Endodermal cell (in vitro differentiated cells): ENCODE measurements at regions not wholly inside any gene's neighbourhood (a gene's known extent, or its start where the extent isn't known, plus 50 kb on each side); places are given as distances from the start of the nearest gene placed in this dataset.

Experiments
- DNase-seq: peaks from one replicate; pipeline ENCODE4 v3.0.0-alpha.2; 2017
- H3K27ac ChIP-seq: 2 replicates; pipeline ENCODE4 v1.5.1; 2013; ENCODE audit warnings: mild to moderate bottlenecking, low read depth, low read length, moderate library complexity
- H3K27me3 ChIP-seq: 2 replicates; pipeline ENCODE4 v1.6.1; 2013; ENCODE audit warnings: mild to moderate bottlenecking, low read length, moderate library complexity; ENCODE audit not compliant: insufficient read depth, control insufficient read depth, poor library complexity, severe bottlenecking
- H3K36me3 ChIP-seq: 2 replicates; pipeline ENCODE4 v1.7.0; 2013; ENCODE audit warnings: mild to moderate bottlenecking, low read length, moderate library complexity; ENCODE audit not compliant: control insufficient read depth, insufficient read depth
- H3K4me1 ChIP-seq: one replicate; pipeline ENCODE4 v1.7.0; 2013; ENCODE audit warnings: low read length; ENCODE audit not compliant: control insufficient read depth, insufficient read depth
- H3K4me3 ChIP-seq: 2 replicates; pipeline ENCODE4 v1.5.1; 2013; ENCODE audit warnings: mild to moderate bottlenecking, low read length, moderate library complexity
- H3K9ac ChIP-seq: 2 replicates; pipeline ENCODE4 v1.6.1; 2013; ENCODE audit warnings: mild to moderate bottlenecking, low read length, moderate library complexity; ENCODE audit not compliant: poor library complexity, severe bottlenecking; ENCODE audit errors: extremely low read depth
- H3K9me3 ChIP-seq: 2 replicates; pipeline ENCODE4 v1.6.1; 2013; ENCODE audit warnings: mild to moderate bottlenecking, low read length, moderate library complexity; ENCODE audit not compliant: control insufficient read depth
- H3K27ac Mint-ChIP-seq: 2 replicates; pipeline ENCODE4 v1.8.0; 2020; ENCODE audit warnings: mixed read lengths
- H3K27me3 Mint-ChIP-seq: 2 replicates; pipeline ENCODE4 v1.8.0; 2021; ENCODE audit warnings: mild to moderate bottlenecking, mixed read lengths; ENCODE audit not compliant: insufficient read depth
- H3K36me3 Mint-ChIP-seq: 2 replicates; pipeline ENCODE4 v1.8.0; 2020; ENCODE audit warnings: low read depth, mixed read lengths
- H3K4me1 Mint-ChIP-seq: 2 replicates; pipeline ENCODE4 v1.8.0; 2020; ENCODE audit warnings: mixed read lengths
- H3K4me3 Mint-ChIP-seq: 2 replicates; pipeline ENCODE4 v1.8.0; 2020; ENCODE audit warnings: mild to moderate bottlenecking, moderate library complexity, mixed read lengths
- H3K9me3 Mint-ChIP-seq: 2 replicates; pipeline ENCODE4 v1.8.0; 2020; ENCODE audit warnings: mild to moderate bottlenecking, mixed read lengths
- WGBS, 2 experiments: methylation state at CpG; one replicate each; pipeline versions ENCODE4 v1.1.5 to v1.1.7; 2013; ENCODE audit warnings: missing lambda C conversion rate in 2 of 2, mixed read lengths in 1 of 2; ENCODE audit not compliant: insufficient coverage in 1 of 2, insufficient read length in 1 of 2; 5-methylcytosine and 5-hydroxymethylcytosine counted together
- TF ChIP-seq, protein P1 (sequence below): fragments of 200-600 bp; sonication (generic); conservative IDR thresholded peaks from 2 replicates; pipeline ENCODE4 v1.5.0; 2021; ENCODE audit warnings: antibody characterized with exemption, mild to moderate bottlenecking

DNA sequence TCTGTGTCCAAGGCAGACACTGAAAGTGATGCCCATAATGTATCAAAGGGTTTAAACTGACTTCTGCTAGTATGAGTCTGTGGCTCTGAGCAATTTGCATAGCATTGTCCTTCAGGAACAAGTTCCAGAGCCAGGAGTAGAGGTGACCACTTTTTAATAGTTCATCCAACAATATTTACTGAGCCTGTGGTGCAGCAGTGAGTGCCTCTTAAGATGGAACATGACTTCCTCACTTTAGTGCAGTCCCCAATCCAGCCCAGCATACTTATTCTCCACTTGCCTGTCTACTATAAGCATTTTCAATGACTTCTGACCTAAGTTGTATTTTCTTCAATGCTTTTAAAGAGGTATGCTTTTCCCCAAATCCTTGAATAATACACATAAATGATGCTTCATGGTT lies 611.3 kb downstream of the MED13L start:
- Histone ChIP-seq H3K9me3 (no peaks in the 10 kb centered on the region), H3K27ac (no peak overlapping the region), H3K36me3 (no peaks in the 10 kb centered on the region), H3K27me3 (peaks cover 7% of the 10 kb centered on the region), H3K9ac (no peak overlapping the region), H3K4me3 (no peak overlapping the region), H3K4me1 (peaks cover 5% of the 10 kb centered on the region)
- no peak overlapping the region for H3K4me3 Mint-ChIP-seq
- no peak for DNase-seq
- no peaks in the 10 kb centered on the region for H3K36me3 Mint-ChIP-seq
- H3K27ac Mint-ChIP-seq: no peak overlapping the region
- no peaks in the 10 kb centered on the region for H3K9me3 Mint-ChIP-seq
- TF ChIP-seq, protein P1, sequence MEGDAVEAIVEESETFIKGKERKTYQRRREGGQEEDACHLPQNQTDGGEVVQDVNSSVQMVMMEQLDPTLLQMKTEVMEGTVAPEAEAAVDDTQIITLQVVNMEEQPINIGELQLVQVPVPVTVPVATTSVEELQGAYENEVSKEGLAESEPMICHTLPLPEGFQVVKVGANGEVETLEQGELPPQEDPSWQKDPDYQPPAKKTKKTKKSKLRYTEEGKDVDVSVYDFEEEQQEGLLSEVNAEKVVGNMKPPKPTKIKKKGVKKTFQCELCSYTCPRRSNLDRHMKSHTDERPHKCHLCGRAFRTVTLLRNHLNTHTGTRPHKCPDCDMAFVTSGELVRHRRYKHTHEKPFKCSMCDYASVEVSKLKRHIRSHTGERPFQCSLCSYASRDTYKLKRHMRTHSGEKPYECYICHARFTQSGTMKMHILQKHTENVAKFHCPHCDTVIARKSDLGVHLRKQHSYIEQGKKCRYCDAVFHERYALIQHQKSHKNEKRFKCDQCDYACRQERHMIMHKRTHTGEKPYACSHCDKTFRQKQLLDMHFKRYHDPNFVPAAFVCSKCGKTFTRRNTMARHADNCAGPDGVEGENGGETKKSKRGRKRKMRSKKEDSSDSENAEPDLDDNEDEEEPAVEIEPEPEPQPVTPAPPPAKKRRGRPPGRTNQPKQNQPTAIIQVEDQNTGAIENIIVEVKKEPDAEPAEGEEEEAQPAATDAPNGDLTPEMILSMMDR: no peak
- H3K4me1 Mint-ChIP-seq: peaks cover 23% of the 10 kb centered on the region
- H3K27me3 Mint-ChIP-seq: peaks cover 16% of the 10 kb centered on the region

DNA sequence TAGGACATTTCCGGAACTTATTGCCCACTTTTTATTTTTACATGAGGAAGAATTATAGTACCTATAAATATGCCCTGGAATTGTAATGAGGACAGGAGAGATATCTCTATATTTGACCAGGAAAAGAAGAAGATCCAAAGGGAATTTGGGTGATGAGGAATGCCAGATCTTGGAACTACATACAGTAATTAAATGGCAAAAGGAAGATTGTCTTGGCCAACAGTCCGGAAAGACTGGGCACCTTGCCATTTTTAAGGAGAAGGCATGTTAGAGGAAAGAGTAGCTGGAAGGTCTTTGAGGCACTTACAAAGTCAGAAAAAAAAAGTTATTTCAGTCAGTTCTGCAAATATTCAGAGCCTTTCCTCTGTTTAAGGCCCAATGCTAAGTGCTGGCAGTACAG lies 616.4 kb downstream of the MED13L start:
- DNase-seq: no peak
- H3K9me3 ChIP-seq: no peaks in the 10 kb centered on the region
- TF ChIP-seq, protein P1: no peak
- Mint-ChIP-seq H3K36me3 (no peaks in the 10 kb centered on the region), H3K27ac (no peak overlapping the region), H3K4me1 (peaks cover 11% of the 10 kb centered on the region), H3K27me3 (peaks cover 2% of the 10 kb centered on the region), H3K4me3 (no peak overlapping the region), H3K9me3 (no peaks in the 10 kb centered on the region)
- no peak overlapping the region for H3K9ac ChIP-seq
- no peak overlapping the region for H3K4me3 ChIP-seq
- 97 to 100% methylated on average over 2 of the region's 2 CpGs for WGBS, 2 experiments
- no peaks in the 10 kb centered on the region for H3K36me3 ChIP-seq
- H3K27me3 ChIP-seq: no peaks in the 10 kb centered on the region
- H3K27ac ChIP-seq: no peak overlapping the region
- H3K4me1 ChIP-seq: peaks cover 1% of the 10 kb centered on the region

DNA sequence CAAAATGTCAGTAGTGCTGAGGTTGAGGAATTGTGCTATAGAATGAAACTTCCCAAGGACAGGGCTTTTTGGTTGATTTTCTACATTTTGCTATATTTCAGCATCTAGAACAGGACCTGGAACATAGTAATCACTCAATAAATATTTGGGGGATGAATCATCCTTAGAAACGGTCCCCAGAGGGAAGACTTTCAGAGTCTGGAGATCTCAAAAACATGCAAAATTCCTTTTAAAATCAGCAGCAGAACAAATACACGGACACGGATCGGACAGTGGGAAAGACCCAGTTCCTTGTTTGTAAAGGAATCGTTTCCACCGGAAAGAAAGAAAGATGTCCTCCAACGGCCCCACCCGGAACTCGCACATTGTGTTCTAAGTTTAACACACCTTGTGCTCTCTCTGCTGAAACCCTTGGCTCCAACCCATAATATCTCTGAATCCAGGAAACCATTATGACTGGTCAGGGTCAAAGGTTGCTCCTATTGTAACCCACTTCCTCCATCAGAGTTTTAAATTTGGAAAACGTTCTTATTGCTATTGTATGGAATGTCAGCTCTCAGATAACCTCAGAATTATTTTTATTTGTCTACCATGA lies 617.2 kb downstream of the MED13L start:
- Mint-ChIP-seq H3K27me3 (peaks cover 2% of the 10 kb centered on the region), H3K4me3 (no peak overlapping the region), H3K9me3 (no peaks in the 10 kb centered on the region), H3K4me1 (peaks cover 6% of the 10 kb centered on the region), H3K27ac (no peak overlapping the region), H3K36me3 (no peaks in the 10 kb centered on the region)
- WGBS, 2 experiments: 93 to 98% methylated on average over 8 to 10 of the region's 10 CpGs
- no peak for DNase-seq
- Histone ChIP-seq H3K9me3 (no peaks in the 10 kb centered on the region), H3K9ac (no peak overlapping the region), H3K4me1 (no peaks in the 10 kb centered on the region), H3K4me3 (no peak overlapping the region), H3K27ac (no peak overlapping the region), H3K36me3 (no peaks in the 10 kb centered on the region), H3K27me3 (no peaks in the 10 kb centered on the region)
- TF ChIP-seq, protein P1: no peak
